Fibroblast of villous mesenchyme (primary cell): ENCODE measurements at regions not wholly inside any gene's neighbourhood (a gene's known extent, or its start where the extent isn't known, plus 50 kb on each side); places are given as distances from the start of the nearest gene placed in this dataset. TPM values are rescaled to one million over a fixed set of nuclear protein-coding genes. Genes with fewer than 3 reads are reported as not detected.

ENCODE experiments used
- DNase-seq: peaks from one replicate; pipeline ENCODE4 v3.0.0-alpha.2; 2010; ENCODE audit warnings: low read depth
- H3K4me3 ChIP-seq: 2 replicates; pipeline ENCODE4 v1.5.1; 2011; ENCODE audit warnings: low read depth, mild to moderate bottlenecking, low read length
- small RNA-seq: library from RNA; depleted of rRNA; stranded (forward); fragments of <200 nt; gene quantifications from one replicate; pipeline ENCODE3, GENCODE V24; 2012
- TF ChIP-seq, protein P1 (sequence below): IDR thresholded peaks from 2 replicates; pipeline ENCODE4 v1.5.1; 2012; ENCODE audit warnings: low read depth, mild to moderate bottlenecking, low read length; ENCODE audit not compliant: insufficient read depth

- TF ChIP-seq, protein P1, sequence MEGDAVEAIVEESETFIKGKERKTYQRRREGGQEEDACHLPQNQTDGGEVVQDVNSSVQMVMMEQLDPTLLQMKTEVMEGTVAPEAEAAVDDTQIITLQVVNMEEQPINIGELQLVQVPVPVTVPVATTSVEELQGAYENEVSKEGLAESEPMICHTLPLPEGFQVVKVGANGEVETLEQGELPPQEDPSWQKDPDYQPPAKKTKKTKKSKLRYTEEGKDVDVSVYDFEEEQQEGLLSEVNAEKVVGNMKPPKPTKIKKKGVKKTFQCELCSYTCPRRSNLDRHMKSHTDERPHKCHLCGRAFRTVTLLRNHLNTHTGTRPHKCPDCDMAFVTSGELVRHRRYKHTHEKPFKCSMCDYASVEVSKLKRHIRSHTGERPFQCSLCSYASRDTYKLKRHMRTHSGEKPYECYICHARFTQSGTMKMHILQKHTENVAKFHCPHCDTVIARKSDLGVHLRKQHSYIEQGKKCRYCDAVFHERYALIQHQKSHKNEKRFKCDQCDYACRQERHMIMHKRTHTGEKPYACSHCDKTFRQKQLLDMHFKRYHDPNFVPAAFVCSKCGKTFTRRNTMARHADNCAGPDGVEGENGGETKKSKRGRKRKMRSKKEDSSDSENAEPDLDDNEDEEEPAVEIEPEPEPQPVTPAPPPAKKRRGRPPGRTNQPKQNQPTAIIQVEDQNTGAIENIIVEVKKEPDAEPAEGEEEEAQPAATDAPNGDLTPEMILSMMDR: no peak
- DNase-seq: no peak
- H3K4me3 ChIP-seq: no peak overlapping the region
Observed at GRCh38 chr10:22770270-22770669, 55.9 kb upstream of the PIP4K2A start.

DNA sequence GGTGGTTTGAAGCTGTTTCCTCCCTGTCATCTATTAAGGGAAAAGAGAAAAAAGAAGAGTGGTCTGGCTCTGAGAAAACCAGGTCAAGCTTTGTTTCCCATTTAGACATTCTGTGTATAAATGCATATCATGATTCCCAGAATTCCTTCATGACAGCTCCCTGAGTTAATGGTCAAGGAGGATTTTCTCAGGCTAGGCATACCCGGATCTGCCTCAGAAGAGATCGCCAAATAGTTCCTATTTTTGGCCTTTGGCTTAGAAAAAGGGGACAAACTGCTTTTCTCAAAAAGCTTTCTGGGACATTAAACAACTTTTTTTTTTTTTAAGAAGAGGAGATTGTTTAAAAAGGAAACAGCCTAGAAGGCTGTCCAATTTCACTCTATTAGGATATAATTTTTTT lies 53.5 kb upstream of the PIP4K2A start:
- TF ChIP-seq, protein P1: no peak
- no peak for DNase-seq
- H3K4me3 ChIP-seq: no peak overlapping the region

DNA sequence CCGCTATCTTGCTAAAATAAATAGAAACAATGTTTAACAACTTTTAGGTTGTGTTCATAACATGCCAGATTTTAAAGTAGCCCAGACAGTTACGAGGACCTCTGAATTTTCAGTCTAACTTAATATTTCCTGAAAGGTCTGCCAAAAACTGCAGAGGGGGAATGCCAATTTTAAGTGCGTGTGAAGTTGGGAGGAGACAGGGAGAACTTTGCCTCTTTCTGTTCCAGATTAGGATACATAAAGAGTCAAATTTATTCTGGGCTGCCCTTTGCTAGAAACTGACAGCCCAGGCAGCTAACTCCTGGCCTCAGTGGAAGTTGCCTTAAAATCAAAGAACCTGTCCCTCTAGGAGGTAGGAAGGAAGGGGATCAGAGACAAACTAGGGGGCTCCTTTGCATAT lies 52.3 kb upstream of the PIP4K2A start:
- TF ChIP-seq, protein P1: no peak
- no peak for DNase-seq

GRCh38 chr10:22765660-22766547 lies 51.5 kb upstream of the PIP4K2A start:
- TF ChIP-seq, protein P1: no peak
- H3K4me3 ChIP-seq: no peak overlapping the region

More for the DNA sequence above, 52.3 kb upstream of the PIP4K2A start:
- no peak overlapping the region for H3K4me3 ChIP-seq

DNA sequence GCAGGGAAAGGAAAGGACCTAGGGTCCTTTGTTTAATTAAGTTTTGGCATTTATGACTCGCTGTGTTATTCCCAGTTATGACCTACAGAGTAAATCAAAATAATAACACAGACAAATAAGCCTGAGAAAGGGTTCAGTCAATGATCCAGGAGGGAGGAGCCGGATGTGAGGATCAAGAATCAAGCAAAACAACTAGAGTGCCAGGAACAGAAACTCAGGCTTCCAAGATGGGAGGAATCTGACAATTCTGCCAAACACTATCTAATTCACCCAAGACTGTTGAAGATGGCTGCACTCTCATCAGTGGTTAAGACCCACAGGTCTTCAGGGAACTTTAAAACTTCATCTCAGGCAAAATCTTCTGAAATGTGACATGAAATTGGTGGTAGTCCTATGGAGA lies 50.3 kb upstream of the PIP4K2A start:
- TF ChIP-seq, protein P1: no peak
- DNase-seq: peak; percentile 17
- no peak overlapping the region for H3K4me3 ChIP-seq

More at GRCh38 chr10:22765660-22766547, 51.5 kb upstream of the PIP4K2A start:
- DNase-seq: no peak

Small RNA genes lying in the stretch of these regions (small RNA-seq; reads per million reads assigned to genes)
- not detected for gene RNU6-413P
